ENCODE measurements at regions not wholly inside any gene's neighbourhood (a gene's known extent, or its start where the extent isn't known, plus 50 kb on each side); places are given as distances from the start of the nearest gene placed in this dataset.

DNA sequence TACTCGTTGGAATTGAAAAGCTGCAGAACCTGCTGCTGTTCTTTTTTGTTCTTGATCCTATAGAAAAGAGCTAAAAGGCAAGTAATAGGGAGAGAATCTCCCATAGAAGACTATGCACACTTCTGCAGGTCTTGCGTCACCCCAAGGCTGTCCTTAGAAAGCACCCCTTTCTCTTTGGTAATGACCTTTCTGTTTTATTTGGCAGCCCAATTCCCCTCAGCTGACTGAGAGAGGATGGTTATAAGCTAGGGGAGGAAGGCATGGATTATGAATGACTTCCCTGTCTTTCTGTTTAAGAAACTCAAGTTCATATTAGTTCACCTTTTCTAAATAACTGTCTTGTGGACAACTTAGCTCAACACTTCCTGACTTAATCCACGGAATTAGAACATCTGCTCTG, 122.9 kb downstream of the TXNL1 start:
- no peaks in the 10 kb centered on the region for H3K27me3 ChIP-seq (ENCODE audit: insufficient read depth, low read length)
- TF ChIP-seq, protein P1, sequence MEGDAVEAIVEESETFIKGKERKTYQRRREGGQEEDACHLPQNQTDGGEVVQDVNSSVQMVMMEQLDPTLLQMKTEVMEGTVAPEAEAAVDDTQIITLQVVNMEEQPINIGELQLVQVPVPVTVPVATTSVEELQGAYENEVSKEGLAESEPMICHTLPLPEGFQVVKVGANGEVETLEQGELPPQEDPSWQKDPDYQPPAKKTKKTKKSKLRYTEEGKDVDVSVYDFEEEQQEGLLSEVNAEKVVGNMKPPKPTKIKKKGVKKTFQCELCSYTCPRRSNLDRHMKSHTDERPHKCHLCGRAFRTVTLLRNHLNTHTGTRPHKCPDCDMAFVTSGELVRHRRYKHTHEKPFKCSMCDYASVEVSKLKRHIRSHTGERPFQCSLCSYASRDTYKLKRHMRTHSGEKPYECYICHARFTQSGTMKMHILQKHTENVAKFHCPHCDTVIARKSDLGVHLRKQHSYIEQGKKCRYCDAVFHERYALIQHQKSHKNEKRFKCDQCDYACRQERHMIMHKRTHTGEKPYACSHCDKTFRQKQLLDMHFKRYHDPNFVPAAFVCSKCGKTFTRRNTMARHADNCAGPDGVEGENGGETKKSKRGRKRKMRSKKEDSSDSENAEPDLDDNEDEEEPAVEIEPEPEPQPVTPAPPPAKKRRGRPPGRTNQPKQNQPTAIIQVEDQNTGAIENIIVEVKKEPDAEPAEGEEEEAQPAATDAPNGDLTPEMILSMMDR (conservative IDR thresholded peaks at IDR 0.05) = no peak
- H3K4me1 ChIP-seq (ENCODE audit: insufficient read depth, low read length) = no peaks in the 10 kb centered on the region
- no peak for DNase-seq
- WGBS (ENCODE audit: extremely low coverage, insufficient read length, low lambda C conversion rate) = no CpG with 5 or more reads among the region's 3 CpGs
- H3K14ac ChIP-seq (ENCODE audit: insufficient read depth, low read length) = no peak overlapping the region
- H4K91ac ChIP-seq (ENCODE audit: insufficient read length, low read depth, low read length) = no peak overlapping the region
- H3K27me3 Mint-ChIP-seq (ENCODE audit: low read depth) = no peaks in the 10 kb centered on the region
- no peaks in the 10 kb centered on the region; a peak in 1 of 5 replicates for H3K9me3 Mint-ChIP-seq
- no peak overlapping the region for H2AFZ ChIP-seq (ENCODE audit: low read length)
- no peaks in the 10 kb centered on the region for H3K9me3 ChIP-seq (ENCODE audit: control insufficient read depth, low read depth, low read length)
- no peak overlapping the region for H2AK5ac ChIP-seq (ENCODE audit: insufficient read length, low read length)
- H3K56ac ChIP-seq (ENCODE audit: insufficient read length, low read depth, low read length) = no peak overlapping the region
- no peak overlapping the region for H3K23ac ChIP-seq (ENCODE audit: insufficient read length, low read depth, low read length)
- no peaks in the 10 kb centered on the region for H3K79me1 ChIP-seq (ENCODE audit: insufficient read depth, low read depth, low read length, poor library complexity, severe bottlenecking)
- no peak overlapping the region for H3T11ph ChIP-seq (ENCODE audit: low read length)
- no peak overlapping the region for H2BK20ac ChIP-seq (ENCODE audit: low read depth, low read length, poor library complexity, severe bottlenecking)
- no peak overlapping the region for H4K8ac ChIP-seq (replicated peaks; ENCODE audit: insufficient read length, low read depth, low read length)
- no peak overlapping the region for H3K27ac ChIP-seq (ENCODE audit: insufficient read length, low read depth, low read length)
- no peaks in the 10 kb centered on the region for H3K36me3 Mint-ChIP-seq (ENCODE audit: insufficient read depth in 1 of 3, low read depth in 3 of 3)
- no peak overlapping the region for H2BK12ac ChIP-seq (ENCODE audit: insufficient read length, low read depth, low read length)
- H3K4me1 Mint-ChIP-seq = no peaks in the 10 kb centered on the region
- no peak overlapping the region for H3K9ac ChIP-seq (ENCODE audit: extremely low read depth, insufficient read length, low read length)
- no peak overlapping the region for H3K4me3 Mint-ChIP-seq
- no peaks in the 10 kb centered on the region for H3K79me2 ChIP-seq (ENCODE audit: insufficient read depth, low read length)
- H2BK5ac ChIP-seq (ENCODE audit: insufficient read length, low read length) = no peak overlapping the region
- no peak overlapping the region for H2BK15ac ChIP-seq (ENCODE audit: low read depth, low read length)
- no peak overlapping the region for H3K4me2 ChIP-seq (ENCODE audit: insufficient read depth, insufficient read length, low read length)
- no peaks in the 10 kb centered on the region for H3K23me2 ChIP-seq (ENCODE audit: insufficient read length, low read depth, low read length, poor library complexity, severe bottlenecking)
- H3K18ac ChIP-seq (ENCODE audit: insufficient read length, low read depth, low read length) = no peak overlapping the region
- no peak overlapping the region for H3K4ac ChIP-seq (ENCODE audit: low read depth, low read length)
- no peak overlapping the region for H3K27ac Mint-ChIP-seq
- no peaks in the 10 kb centered on the region for H4K20me1 ChIP-seq (ENCODE audit: control insufficient read depth, insufficient read depth, insufficient read length)
- H4K5ac ChIP-seq (ENCODE audit: insufficient read length, low read depth, low read length) = no peak overlapping the region
- no peak overlapping the region for H2BK120ac ChIP-seq (ENCODE audit: low read depth, low read length, poor library complexity, severe bottlenecking)
